ENCODE measurements at regions not wholly inside any gene's neighbourhood (a gene's known extent, or its start where the extent isn't known, plus 50 kb on each side); places are given as distances from the start of the nearest gene placed in this dataset.
"Not testable (repeated sequence)": the region's sequence is repeated elsewhere in the genome, so short reads cannot be mapped to it uniquely, and the experiment has no call there.

DNA sequence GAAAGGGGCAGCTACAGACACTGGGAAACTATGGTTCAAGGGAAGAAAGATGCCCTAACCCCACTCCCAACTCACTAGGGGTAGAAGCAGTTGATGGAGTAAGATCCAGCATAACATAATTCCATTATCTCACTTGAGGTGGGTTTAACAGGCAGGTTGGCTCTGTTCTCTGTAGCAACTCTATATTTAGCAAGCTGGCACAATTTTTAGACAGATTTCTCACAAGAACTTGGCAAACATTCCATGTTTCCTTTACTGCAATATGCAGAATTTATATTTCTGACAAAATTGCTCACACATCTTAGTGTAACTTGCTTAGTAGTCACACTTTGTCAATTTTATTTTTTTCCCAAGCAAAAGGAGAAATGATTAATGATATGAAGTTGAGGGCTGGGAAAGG is 475.4 kb downstream of the RMST start:
- no peak for DNase-seq

DNA sequence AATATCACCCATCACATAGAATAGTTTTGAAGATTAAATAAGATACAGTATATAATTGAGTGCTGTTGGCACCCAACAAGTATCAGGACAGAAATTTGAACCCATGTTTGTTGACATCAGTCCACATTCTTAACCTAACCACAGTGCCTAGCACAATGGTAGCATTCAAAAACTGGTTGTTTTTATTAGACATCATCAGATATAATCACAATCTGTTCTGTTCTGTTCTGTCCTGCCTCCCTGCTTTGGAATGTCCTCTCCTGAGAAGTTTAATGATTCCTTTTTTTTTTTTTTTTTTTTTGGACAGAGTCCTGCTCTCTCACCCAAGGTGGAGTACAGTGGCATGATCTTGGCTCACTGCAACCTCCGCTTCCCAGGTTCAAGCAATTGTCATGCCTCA is 476.6 kb downstream of the RMST start:
- no peak for DNase-seq

DNA sequence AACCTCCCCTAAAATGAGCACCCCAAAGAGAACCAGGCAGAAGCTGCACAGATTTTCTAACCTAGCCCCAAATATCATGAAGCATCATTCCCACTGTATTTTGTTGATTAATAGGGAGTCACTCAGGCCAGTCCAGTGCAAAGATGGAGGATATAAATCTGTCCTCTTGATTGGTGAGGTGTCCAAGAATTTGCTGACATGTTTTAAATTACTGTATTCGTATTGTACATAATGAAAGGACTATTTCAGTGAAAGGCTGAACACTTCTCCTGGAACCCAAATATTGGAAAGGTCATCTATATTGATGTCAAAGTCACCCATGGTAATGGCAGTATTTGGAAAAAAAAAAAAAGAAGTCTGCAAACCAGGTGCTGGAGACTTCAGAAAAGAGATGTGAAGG is 477.5 kb downstream of the RMST start:
- DNase-seq: no peak

DNA sequence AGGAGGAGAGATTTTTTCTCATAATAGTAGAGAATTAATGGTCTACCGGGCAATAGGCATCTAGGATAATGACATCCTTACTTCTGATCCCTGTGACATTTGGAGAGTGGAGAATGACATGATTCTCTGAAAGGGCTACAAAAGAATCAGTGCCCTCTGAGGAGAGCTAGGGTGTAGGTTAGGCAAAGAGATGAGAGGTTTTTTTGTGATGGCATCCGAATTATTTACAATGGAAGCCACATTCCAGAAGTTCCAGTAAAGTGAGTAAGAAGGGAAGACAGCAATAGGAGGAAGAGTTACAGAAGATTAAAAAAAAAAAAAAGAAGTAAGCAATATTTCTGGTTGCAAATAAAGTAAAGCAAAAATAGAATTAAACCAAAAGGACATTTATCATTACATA is 478.0 kb downstream of the RMST start:
- DNase-seq: no peak

DNA sequence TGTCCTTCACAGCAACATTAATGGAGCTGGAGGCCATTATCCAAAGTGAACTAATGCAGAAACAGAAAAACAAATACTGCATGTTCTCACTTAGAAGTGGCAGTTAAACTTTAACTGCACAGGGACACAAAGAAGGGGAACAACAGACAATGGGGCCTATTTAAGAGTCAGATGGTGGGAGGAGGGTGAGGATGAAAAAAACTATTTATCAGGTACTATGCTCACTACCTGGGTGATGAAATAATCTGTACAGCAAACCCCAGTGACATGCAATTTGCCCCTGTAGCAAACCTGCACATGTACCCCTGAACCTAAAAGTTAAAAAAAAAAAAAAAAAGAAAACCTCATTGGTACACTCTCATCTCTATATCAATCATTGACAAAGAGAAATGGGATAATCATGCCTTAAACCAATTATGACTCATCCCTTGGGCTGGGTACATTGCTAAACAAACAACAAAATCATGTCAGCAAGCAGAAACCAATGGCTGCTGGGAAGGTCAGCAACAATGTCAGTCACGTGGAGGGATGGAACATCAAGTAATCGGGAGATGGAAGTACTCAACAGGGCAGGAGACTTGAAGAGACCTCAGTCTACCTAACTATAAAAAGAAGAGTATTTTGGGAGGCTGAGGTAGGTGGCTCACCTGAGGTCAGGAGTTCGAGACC is 479.2 kb downstream of the RMST start:
- DNase-seq: no peak

DNA sequence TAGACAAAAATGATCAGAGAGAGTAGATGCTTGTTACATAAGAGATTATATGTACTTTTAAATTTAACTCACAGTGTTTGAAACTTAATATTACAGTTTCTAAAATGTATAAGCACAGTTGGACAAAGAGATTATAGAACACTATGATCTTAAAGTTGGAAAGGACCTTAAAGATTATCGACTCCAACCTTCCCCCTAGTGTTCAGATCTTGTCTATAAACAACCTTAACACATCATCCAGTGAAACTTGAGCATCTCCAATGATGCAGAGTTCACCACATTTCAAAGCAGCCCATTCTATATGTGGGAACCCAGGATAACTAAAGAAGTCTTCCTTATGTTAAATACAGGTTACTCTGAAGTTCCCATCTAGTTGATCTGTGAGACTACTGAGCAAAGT is 480.8 kb downstream of the RMST start:
- DNase-seq: no peak

DNA sequence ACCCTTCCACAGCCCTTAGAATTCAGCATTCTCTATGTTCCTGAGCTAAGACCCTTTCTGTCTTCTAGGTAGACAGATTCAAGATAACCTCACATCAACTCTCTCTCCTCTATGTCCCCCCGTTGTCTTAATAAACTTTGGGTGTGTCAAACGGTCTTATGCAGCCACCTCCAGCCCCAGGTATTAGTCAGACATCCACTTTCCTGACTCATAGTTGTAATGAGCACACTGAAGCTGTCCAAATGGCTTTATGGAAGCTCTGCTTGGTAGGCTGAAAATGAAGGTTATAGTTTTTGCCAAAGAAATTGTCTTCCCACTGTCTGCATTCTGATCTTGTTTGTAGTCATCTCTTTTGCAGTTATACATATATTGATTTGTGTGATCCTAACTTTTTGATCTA is 482.0 kb downstream of the RMST start:
- no peak for DNase-seq

DNA sequence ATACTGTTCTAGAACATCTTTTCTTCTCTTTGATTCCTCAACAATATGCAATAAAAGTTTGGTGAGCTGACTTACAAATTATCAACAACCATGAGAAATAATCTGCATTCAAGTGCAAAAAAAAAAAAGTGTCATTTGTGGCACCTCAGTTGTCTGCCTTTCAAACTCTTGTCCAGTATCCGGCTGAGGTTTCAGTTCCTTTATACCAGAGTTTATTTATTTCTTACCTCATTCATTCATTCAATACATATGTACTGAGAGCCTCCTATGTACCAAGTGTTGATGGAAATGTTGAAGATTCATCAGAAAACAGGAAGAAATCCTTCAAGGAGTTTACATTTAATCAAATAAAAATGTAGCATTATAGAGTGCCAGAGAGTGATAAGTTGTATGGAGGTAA is 484.1 kb downstream of the RMST start:
- DNase-seq: no peak

DNA sequence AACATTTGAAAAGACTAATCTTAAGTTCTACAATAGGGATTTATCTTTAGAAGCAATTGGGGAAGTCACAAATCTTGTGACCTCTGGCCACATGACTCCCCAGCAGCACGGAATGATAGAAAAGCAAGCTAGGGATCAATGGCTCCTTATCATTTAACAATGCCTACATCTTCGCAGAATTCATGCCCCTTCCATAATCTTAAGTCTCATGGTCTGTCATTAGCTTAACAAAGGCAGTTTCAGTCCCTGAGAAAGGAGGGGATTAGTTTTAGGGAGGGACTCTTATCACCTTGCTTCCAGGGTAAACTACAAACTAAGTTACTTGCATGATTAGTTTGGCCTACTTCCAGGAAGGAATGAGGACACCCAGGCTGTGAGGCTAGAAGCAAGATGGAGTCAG is 486.0 kb downstream of the RMST start:
- no peak for DNase-seq

DNA sequence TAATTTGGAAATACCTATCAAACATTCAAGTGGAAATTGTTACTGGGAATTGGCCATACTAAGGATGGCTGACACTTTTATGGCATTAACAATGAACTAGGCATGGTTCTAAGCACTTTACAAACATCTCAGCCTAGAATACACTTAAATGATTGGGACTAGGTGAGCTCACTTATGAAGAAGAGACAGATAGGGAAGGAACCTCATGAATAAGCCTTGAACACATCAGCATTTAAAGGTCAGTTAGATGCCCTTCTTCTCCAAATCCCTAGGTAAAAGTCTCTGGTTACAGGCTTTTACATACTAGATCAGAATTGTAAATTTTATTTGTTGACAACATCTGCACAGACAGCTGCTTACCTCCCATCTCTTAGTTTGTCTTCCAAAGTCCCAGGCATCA is 488.6 kb downstream of the RMST start:
- no peak for DNase-seq

DNA sequence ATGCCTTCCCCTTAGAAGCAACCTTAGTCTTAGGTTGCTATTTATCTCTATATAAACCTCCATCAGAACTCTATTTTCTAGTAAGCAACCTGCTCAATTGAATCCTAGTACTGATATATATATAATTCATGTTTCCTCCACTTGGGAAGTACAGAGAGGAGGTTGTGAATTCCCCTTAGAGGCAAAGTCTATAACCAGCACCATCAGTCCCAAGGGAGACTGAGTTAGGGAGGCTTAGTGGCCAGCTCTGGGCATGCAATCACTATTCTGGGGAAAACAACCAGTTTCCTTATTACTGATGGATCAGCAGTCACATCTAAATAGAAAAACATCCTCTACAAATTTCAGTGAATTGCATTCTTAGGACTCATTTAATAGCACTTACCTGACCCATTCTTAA is 489.1 kb downstream of the RMST start:
- DNase-seq: no peak

DNA sequence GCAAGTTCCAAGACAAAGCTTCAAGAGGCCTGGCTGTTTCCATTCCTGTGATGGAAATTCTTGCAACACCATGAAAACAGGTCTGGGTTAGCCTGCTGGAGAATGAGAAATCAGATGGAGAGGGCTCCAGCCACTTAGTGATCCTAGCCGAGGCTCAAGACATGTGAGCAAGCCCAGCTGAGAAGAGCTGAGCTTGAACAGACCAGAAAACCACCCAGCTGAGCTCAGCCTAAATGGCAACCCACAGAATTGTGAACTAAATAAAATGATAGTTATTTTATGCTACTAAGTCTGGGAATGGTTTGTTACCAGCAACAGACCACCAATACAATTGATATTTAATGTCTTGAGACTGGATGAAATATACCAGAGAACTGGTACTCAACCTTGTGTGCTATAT is 494.5 kb downstream of the RMST start:
- DNase-seq: no peak

DNA sequence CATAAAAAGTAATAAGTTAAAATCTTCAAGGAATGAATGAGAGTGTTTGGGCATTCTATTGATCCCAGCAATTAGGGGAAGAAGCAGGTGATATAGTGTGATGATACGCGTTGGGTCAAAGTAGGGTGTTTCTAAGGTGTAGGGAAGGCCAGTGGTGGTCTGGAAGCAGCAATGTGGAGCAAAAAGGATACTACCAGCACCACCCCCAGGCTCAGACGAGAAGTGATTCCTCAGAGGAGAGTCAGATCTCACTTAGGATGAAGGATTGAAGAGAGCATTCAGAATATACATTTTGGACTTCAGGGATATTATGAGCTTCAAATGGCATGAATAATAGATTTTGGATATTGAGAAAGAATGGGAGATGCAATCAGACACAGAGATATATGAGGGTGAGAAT is 497.6 kb downstream of the RMST start:
- no peak for DNase-seq

DNA sequence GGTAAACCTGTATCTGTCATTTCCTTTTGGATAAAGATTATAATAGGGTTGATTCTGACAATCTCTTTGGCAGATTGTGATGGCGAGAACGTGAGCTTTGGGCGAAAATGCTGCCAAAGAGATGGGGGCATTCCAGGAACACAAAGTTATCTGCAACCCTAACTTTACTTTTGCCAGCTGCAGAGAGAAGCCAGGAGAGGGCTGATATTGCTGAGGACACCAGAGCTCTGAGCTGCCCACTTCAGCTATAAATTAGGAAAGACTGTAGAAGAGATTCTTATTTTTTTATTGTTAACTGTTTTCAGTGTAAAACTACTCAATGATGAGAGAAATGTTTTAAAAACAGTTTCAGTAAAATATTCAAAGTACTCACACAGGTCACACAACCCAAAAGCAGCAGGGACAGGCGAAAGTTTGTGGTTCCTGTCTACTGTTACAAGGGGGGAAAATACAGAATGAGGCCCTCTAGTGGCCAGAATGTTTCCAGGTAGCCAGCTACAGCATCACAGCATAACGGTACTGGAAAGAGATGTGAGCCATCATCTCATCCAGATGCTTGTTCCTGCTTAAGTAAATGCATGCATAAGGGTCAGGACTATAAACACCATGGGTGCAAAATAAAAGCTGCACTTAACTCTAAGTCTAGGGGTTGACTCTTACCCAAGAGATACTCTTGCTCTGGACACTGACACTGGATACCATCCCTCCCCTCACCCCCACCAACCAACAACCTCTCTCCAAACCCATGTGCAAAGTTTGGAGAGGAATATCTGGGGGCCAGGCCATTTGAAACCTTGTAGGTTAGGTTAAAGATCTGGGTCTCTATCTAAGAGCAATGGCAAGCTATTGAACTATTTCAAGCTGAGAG is 498.4 kb downstream of the RMST start:
- DNase-seq: peak; percentile 4

DNA sequence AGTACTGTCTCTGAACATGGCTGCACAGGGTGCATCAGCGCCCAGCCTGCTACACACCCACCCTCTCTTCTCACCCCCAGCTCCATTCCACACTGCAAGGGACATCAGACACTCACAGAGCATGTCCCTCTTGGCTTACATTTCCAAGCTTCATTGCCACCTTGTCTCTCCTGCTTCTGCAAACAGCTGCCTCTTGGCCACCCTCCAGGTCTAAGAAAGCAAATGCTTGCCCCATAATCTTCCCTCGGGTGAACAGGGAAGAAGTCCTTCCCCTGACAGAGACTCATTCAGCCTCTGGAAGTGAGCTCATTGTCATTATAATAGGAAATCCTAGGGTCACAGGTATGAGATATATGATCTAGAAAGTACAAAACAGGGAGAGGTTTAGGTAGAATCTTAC is 505.2 kb downstream of the RMST start:
- DNase-seq: no peak

DNA sequence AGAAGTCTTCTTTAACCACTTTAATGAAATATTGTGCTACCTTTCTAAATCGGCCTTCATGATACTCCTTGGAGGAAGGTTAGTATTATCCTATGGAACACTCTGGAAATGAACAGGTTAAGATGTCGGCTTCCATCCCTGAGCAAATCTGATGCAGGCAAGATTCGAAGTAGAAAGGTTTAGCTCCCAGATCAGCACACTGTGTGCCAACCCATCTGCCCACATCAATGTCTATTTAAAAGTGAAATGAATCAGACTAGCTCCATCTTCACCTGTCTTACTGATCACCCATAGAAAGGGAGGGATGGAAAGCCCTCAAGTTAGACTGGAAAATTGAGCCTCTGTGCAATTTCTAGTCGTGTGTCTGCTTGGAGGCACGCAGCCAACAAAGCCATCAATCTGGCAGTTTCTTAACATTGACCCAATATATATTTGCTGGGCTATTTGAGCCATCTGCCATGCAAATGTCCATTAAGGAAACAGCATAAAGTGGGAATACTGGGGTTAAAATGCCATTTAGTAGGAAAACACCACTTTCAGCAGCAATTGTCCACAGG is 506.1 kb downstream of the RMST start:
- DNase-seq: no peak

DNA sequence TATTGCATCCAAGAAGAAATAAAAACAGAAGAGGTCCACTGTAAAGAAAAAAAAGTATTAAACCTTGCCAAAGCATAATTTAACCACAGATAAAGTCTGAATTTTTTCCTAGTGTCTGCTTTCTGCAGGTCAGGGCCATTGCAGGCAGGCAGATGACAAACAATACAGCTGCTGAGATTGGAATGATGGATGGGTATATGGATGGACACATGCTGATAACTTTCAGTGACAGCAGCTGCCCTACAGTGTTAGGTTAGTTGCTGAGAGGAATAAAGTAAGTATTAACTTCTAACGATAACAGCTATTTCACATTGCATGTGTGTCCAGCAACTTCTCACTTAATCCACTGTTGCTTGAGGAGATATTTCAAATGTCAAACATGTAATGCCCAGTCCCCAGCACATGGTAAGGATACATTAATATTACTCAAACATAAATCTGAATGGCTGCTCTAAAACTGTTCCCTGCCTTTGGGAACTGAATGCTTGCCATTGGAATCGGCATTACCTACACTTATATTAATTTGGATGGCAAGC is 515.3 kb downstream of the RMST start:
- DNase-seq: no peak

DNA sequence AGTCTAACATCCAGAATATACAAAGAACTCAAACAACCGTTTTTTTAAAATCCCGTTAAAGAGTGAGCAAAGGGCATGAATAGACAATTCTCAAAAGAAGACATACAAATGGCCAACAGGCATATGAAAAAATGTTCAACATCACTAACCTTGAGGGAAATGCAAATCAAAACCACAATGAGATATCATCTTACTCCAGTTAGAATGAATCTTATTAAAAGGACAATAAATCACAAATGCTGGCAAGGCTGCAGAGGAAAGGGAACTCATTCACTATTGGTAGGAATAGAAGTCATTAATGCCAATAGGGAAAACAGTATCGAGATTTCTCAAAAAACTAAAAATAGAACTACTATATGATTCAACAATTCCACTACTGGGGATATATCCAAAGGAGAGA is 520.1 kb downstream of the RMST start:
- DNase-seq: no peak

DNA sequence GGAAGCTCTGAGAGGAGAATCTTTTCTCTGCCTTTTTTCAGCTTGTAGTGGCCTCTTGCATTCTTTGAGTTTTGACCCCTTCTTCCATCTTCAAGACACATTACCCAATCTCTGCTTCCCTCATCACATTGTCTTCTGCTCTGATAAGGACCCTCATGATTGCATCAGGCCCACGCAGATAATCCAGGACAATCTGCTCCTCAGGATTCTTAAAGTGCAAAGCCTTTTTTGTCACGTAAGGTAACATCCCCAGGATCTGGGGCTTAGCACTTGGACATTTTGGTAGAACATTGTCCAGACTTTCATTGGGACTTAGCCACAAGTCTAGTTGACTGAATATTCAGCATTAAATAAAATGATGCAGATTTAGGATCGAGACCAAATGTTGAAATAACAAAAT is 521.2 kb downstream of the RMST start:
- no peak for DNase-seq

DNA sequence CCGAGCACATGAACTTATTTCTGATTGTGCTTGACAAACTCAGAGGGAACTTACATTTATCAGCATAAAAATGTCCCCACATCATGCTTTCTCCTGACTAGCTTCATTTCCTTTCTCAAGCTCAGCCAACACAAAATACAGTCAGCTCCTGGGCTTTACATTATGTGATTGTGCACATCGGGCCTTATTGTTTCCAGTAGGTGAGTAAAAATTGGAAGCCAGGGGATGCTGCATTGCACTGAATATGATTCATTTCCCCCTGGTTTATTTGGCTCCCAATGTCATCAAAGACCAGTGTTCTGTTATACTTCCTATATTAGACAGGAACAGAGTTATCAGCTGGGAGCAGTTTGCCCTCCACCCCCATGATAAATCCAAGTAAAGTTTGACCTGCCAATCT is 521.8 kb downstream of the RMST start:
- DNase-seq: no peak

DNA sequence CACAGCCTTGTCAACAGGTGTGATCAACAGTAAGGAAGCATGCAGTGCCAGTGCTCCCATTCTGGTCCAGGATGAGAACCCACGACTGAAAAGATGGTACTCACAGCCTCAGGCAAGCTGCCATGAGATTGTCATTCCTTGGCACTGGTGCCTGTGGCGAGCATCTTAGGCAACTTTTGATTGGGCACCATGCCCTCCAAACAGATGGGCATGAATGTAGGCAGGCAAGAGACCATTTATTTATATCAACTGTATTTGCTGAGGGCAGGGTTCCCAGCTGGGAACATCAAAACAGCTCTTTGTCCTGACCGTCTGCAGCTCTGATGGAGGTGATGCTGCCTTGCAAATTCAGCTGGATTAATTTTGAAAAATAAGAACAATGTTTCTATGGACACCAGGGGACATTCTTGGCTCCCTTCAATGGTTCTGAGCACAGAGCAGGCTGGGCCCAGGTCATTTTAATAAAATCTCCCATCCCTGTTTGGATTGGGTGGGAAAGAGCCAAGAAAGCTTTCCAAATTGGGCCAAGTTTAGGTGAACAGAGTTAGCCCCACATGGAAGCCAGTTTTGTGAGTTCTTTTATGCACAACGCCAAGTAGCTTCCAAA is 522.5 kb downstream of the RMST start:
- no peak for DNase-seq

DNA sequence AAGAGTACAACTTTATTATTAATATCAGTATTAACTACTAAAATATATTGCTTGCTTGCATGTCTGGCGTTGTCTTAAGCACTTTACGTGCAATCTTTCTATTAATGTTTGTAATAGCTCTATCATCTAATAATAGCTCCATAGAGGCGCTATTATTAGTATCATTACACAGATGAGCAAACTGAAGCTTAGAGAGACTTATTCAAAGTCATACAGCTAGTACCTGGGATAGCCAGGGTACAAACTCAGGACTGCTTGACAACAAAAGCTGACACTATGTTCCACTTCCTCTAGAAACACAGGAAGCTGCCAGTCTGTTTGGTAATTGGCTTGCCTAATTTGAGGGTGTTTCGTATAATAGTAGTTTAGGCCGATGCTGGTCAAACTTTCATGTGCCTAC is 523.2 kb downstream of the RMST start:
- DNase-seq: no peak

DNA sequence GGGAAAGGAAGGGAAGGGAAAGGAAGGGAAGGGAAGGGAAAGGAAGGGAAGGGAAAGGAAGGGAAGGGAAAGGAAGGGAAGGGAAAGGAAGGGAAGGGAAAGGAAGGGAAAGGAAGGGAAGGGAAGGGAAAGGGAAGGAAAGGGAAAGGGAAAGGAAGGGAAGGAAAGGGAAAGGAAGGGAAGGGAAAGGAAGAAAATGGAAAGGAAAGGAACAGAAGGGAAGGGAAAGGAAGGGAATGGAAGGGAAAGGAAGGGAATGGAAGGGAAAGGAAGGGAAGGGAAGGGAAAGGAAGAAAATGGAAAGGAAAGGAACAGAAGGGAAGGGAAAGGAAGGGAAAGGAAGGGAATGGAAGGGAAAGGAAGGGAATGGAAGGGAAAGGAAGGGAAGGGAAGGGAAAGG is 526.0 kb downstream of the RMST start:
- DNase-seq: not testable (repeated sequence)
